HG03378 (cell line): ENCODE measurements at regions not wholly inside any gene's neighbourhood (a gene's known extent, or its start where the extent isn't known, plus 50 kb on each side); places are given as distances from the start of the nearest gene placed in this dataset.
"Not testable (repeated sequence)": the region's sequence is repeated elsewhere in the genome, so short reads cannot be mapped to it uniquely, and the experiment has no call there.

Source experiments
- ATAC-seq: cut with Tn5 transposase; IDR thresholded peaks from one replicate; pipeline ENCODE4 v1.9.1; 2021; ENCODE audit warnings: mild to moderate bottlenecking, moderate library complexity; ENCODE audit not compliant: unreplicated experiment

- no peak for ATAC-seq
Observed at GRCh38 chr4:111360906-111361305, 738.0 kb upstream of the PITX2 start.

- no peak for ATAC-seq
Observed at GRCh38 chr4:111362941-111363361, 740.1 kb upstream of the PITX2 start.

- not testable (repeated sequence) for ATAC-seq
Observed at GRCh38 chr4:111377880-111378279, 755.0 kb upstream of the PITX2 start.

GRCh38 chr4:111388561-111388960 lies 756.7 kb upstream of the FAM241A start:
- no peak for ATAC-seq

- no peak for ATAC-seq
Observed at GRCh38 chr4:111391829-111392228, 753.4 kb upstream of the FAM241A start.

GRCh38 chr4:111393781-111394180 lies 751.5 kb upstream of the FAM241A start:
- no peak for ATAC-seq

- ATAC-seq, result no peak
Observed at GRCh38 chr4:111398906-111399330, 746.3 kb upstream of the FAM241A start.

- ATAC-seq, result no peak
Observed at GRCh38 chr4:111399623-111400022, 745.6 kb upstream of the FAM241A start.

GRCh38 chr4:111400741-111401140 lies 744.5 kb upstream of the FAM241A start:
- no peak for ATAC-seq

GRCh38 chr4:111404673-111405072 lies 740.6 kb upstream of the FAM241A start:
- no peak for ATAC-seq

GRCh38 chr4:111405989-111406388 lies 739.3 kb upstream of the FAM241A start:
- ATAC-seq, result no peak

GRCh38 chr4:111410571-111410970 lies 734.7 kb upstream of the FAM241A start:
- ATAC-seq, result no peak

GRCh38 chr4:111417521-111417920 lies 727.7 kb upstream of the FAM241A start:
- ATAC-seq, result no peak

- ATAC-seq, result no peak
Observed at GRCh38 chr4:111433441-111433840, 711.8 kb upstream of the FAM241A start.

GRCh38 chr4:111434586-111434985 lies 710.7 kb upstream of the FAM241A start:
- no peak for ATAC-seq

- no peak for ATAC-seq
Observed at GRCh38 chr4:111435986-111436744, 709.1 kb upstream of the FAM241A start.

GRCh38 chr4:111441687-111442086 lies 703.6 kb upstream of the FAM241A start:
- ATAC-seq, result no peak

GRCh38 chr4:111444836-111445235 lies 700.4 kb upstream of the FAM241A start:
- not testable (repeated sequence) for ATAC-seq

GRCh38 chr4:111449657-111450056 lies 695.6 kb upstream of the FAM241A start:
- ATAC-seq, result no peak

- no peak for ATAC-seq
Observed at GRCh38 chr4:111450867-111451266, 694.4 kb upstream of the FAM241A start.

GRCh38 chr4:111453216-111453615 lies 692.0 kb upstream of the FAM241A start:
- no peak for ATAC-seq

GRCh38 chr4:111454961-111455360 lies 690.3 kb upstream of the FAM241A start:
- no peak for ATAC-seq
